ENCODE measurements at regions not wholly inside any gene's neighbourhood (a gene's known extent, or its start where the extent isn't known, plus 50 kb on each side); places are given as distances from the start of the nearest gene placed in this dataset.

DNA sequence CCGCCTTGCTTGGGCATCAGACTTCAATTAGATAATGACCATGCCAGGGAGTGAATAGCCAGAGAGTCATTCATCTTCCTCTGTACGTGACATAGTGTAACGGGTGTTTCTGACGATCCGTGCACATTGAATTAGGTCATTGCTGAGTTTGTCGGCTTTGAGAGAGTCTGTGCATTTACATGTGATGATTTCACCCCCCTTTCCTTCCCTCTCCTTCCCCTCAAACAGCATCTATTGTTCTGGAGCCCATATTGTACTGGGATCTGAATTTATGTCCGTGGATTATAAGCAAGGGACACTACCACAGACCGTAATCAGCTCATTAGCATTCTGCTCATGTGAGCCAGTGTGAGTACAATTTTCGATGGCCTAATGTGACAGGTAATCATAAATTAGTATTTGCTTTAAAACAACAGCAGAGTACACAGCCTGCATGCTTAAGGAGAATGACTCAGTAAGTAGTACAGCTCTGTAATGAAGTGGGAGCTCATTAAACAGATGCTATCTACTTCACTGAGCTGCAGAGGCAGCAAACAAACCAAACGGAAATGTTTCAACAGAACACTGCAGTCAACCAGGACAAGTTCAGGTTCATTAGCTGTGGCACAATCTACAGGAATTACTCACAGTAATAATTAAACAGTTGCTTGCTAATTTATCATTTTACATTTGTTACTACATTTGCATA is 302.1 kb downstream of the CSNK1G3 start (continued):
- TF ChIP-seq, protein P1, sequence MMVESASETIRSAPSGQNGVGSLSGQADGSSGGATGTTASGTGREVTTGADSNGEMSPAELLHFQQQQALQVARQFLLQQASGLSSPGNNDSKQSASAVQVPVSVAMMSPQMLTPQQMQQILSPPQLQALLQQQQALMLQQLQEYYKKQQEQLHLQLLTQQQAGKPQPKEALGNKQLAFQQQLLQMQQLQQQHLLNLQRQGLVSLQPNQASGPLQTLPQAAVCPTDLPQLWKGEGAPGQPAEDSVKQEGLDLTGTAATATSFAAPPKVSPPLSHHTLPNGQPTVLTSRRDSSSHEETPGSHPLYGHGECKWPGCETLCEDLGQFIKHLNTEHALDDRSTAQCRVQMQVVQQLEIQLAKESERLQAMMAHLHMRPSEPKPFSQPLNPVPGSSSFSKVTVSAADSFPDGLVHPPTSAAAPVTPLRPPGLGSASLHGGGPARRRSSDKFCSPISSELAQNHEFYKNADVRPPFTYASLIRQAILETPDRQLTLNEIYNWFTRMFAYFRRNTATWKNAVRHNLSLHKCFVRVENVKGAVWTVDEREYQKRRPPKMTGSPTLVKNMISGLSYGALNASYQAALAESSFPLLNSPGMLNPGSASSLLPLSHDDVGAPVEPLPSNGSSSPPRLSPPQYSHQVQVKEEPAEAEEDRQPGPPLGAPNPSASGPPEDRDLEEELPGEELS (CRISPR knock-in tag; IDR thresholded peaks at IDR 0.05), result no peak
- no peak for TF ChIP-seq RARG (CRISPR knock-in tag; IDR thresholded peaks at IDR 0.05; ENCODE audit: low read depth)

DNA sequence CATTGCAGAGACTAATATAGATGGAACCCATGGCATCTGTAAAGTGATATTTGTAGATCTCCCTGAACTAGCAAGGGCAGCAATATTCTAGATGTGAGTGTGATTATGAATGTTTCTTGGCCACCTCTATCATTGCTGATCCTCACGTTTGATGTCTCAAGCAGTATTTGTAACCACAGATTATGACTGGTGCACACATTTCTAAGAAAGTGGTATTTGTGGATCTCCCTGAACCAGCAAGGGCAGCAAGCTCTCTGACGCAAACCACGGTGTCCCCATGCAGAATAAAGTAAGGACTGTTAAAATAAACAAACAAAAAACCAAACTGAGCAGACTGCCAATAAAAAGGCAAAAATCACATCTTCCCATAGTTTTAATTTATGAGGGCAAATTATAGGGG is 301.3 kb downstream of the CSNK1G3 start:
- in situ Hi-C loops (cut with HindIII; ENCODE audit: extremely low pct_ligation_motif_present, low pct_unique_long_range_greater_than_20kb), result no loop called here

More for the DNA sequence above, 301.3 kb downstream of the CSNK1G3 start:
- Histone ChIP-seq H3K4me2 (ENCODE audit: low read depth, low read length) (no peak overlapping the region), H3K79me2 (ENCODE audit: insufficient read depth, low read length) (no peaks in the 10 kb centered on the region), H3K27me3 (ENCODE audit: control insufficient read depth in 1 of 2, insufficient read depth in 2 of 2, low read length in 2 of 2) (no peaks in the 10 kb centered on the region), H2AFZ (ENCODE audit: low read length) (no peak overlapping the region), H4K20me1 (ENCODE audit: insufficient read depth, low read length) (no peaks in the 10 kb centered on the region), H3K36me3 (replicated peaks in 1 of 2; ENCODE audit: control insufficient read depth in 1 of 2, insufficient read depth in 2 of 2, low read length in 2 of 2) (no peaks in the 10 kb centered on the region), H3K27ac (ENCODE audit: extremely low read length, insufficient read depth, low read length) (no peak overlapping the region), H3K9ac (ENCODE audit: insufficient read depth, low read depth, low read length) (no peak overlapping the region), H3K9me3 (ENCODE audit: low read length) (peaks cover 6% of the 10 kb centered on the region; the same call in 1 of the 2 replicates), H3K4me3 (replicated peaks in 1 of 3; ENCODE audit: insufficient read depth in 1 of 3, low read depth in 2 of 3, low read length in 3 of 3) (no peak overlapping the region), H3K4me1 (ENCODE audit: insufficient read depth, low read length) (peaks cover 10% of the 10 kb centered on the region; the same call in 1 of the 2 replicates)
- FAIRE-seq, result no peak
- ChIA-PET POLR2A (no interaction called here), CTCF (ENCODE audit: low intra/inter-chr PET ratio, low total read pairs) (no interaction called here)
- no peak for ATAC-seq
- intact Hi-C loops (cut with micrococcal nuclease; ENCODE audit: unreplicated experiment), result no loop called here
- TF ChIP-seq EED (CRISPR knock-in tag; IDR thresholded peaks at IDR 0.05), result no peak
- TF ChIP-seq ZNF746 (CRISPR knock-in tag; IDR thresholded peaks at IDR 0.05), result no peak
- no peak for TF ChIP-seq HNF4G (IDR thresholded peaks at IDR 0.05; ENCODE audit: borderline replicate concordance, low read depth, low read length)
- no peak for TF ChIP-seq HNF4G (CRISPR knock-in tag; IDR thresholded peaks at IDR 0.05; ENCODE audit: borderline replicate concordance, low read depth)
- TF ChIP-seq, protein P2, sequence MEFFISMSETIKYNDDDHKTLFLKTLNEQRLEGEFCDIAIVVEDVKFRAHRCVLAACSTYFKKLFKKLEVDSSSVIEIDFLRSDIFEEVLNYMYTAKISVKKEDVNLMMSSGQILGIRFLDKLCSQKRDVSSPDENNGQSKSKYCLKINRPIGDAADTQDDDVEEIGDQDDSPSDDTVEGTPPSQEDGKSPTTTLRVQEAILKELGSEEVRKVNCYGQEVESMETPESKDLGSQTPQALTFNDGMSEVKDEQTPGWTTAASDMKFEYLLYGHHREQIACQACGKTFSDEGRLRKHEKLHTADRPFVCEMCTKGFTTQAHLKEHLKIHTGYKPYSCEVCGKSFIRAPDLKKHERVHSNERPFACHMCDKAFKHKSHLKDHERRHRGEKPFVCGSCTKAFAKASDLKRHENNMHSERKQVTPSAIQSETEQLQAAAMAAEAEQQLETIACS (CRISPR knock-in tag; IDR thresholded peaks at IDR 0.05), result no peak
- TF ChIP-seq ZNF343 (CRISPR knock-in tag; IDR thresholded peaks at IDR 0.05), result no peak
- TF ChIP-seq ZNF441 (CRISPR knock-in tag; IDR thresholded peaks at IDR 0.05; ENCODE audit: borderline replicate concordance), result no peak
- no peak for TF ChIP-seq MBNL3 (CRISPR knock-in tag; conservative IDR thresholded peaks at IDR 0.05)
- no peak for TF ChIP-seq ZNF530 (CRISPR knock-in tag; IDR thresholded peaks at IDR 0.05; ENCODE audit: low read depth)
- TF ChIP-seq ZNF350 (CRISPR knock-in tag; IDR thresholded peaks at IDR 0.05; ENCODE audit: borderline replicate concordance, low read depth), result no peak
- BruUV-seq (replicated peaks), result no TSS peak
- WGBS (ENCODE audit: low lambda C conversion rate), result 67% methylated on average over 3 of the region's 3 CpGs
- DNase-seq (ENCODE audit: low spot score), result no peak
